Upper lobe of left lung (tissue), 6 donors: ENCODE measurements at regions not wholly inside any gene's neighbourhood (a gene's known extent, or its start where the extent isn't known, plus 50 kb on each side); places are given as distances from the start of the nearest gene placed in this dataset.

Source experiments
- ATAC-seq, 2 donors: fragments of 200-7000 bp; cut with Tn5 transposase; one replicate each; pipeline ENCODE4 v1.9.1; 2022; ENCODE audit warnings: mild to moderate bottlenecking in 2 of 2, moderate library complexity in 2 of 2; ENCODE audit not compliant: low FRiP score in 2 of 2
- DNase-seq, 2 donors: peaks; one replicate each; pipeline ENCODE4 v3.0.0-alpha.2; 2019 to 2020
- H3K27ac ChIP-seq, 4 donors: fragments of 200-600 bp; sonication (generic); one replicate each; pipeline ENCODE4 v1.5.1; 2016 to 2019
- H3K27me3 ChIP-seq, 4 donors: fragments of 200-600 bp; sonication (generic); one replicate each; pipeline ENCODE4 v1.5.1; 2017 to 2019
- H3K36me3 ChIP-seq, 4 donors: fragments of 200-600 bp; sonication (generic); one replicate each; pipeline ENCODE4 v1.5.1; 2016 to 2019
- H3K4me1 ChIP-seq, 4 donors: fragments of 200-600 bp; sonication (generic); one replicate each; pipeline ENCODE4 v1.5.1; 2018 to 2019
- H3K4me3 ChIP-seq, 4 donors: fragments of 200-600 bp; sonication (generic); one replicate each; pipeline ENCODE4 v1.5.1; 2017 to 2019; ENCODE audit warnings: mild to moderate bottlenecking in 2 of 4, moderate library complexity in 1 of 4
- H3K9me3 ChIP-seq, 4 donors: fragments of 200-600 bp; sonication (generic); one replicate each; pipeline ENCODE4 v1.5.1; 2018 to 2019
- CTCF ChIP-seq, 6 experiments: fragments of 450-650 bp in 4 of 6; fragments of 200-600 bp in 2 of 6; sonication (generic) in 2 of 6; IDR thresholded peaks; one replicate each; pipeline ENCODE4 v1.5.1; 2016 to 2019; ENCODE audit warnings: antibody characterized with exemption in 6 of 6
- EP300 ChIP-seq, 4 donors: sonication (generic); formaldehyde crosslinking; IDR thresholded peaks; one replicate each; pipeline ENCODE4 v1.5.1; 2017; ENCODE audit warnings: antibody characterized with exemption in 4 of 4, control low read depth in 2 of 4
- POLR2A ChIP-seq, 4 donors: fragments of 450-650 bp; IDR thresholded peaks; one replicate each; pipeline ENCODE4 v1.5.1; 2016 to 2017; ENCODE audit warnings: antibody characterized with exemption in 4 of 4, mild to moderate bottlenecking in 2 of 4
- POLR2AphosphoS5 ChIP-seq, 2 donors: sonication (generic); formaldehyde crosslinking; IDR thresholded peaks; one replicate each; pipeline ENCODE4 v1.5.1; 2017; ENCODE audit warnings: antibody characterized with exemption in 2 of 2
- WGBS, 2 donors: methylation state at CpG; one replicate each; pipeline ENCODE4 v1.1.5; 2017 to 2018; 5-methylcytosine and 5-hydroxymethylcytosine counted together
- donor health status: DM: no; HTN: no; CAD: no; lungs with moderate emphysema.
- donor health status: DM: no; HTN: yes; CAD: no; lungs with severe emphysema.

DNA sequence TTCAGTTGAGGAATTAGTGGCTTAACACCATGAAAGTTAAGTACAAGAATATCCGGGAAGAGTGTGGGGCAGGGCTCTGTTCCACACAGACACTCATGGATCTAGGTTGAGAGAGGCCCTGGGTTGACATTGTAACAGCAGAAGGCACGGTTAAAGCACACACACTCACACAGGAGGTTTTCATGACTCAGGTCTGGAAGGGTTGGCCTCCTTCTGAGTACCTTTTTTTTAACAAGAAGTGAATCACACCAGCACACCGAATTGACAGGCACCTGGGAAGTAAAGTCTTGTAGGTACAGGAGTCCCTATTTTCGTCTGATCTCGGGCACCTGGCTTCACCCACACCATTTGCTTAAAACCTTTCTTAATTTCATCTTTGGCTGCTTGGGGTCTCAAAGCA, 509.4 kb upstream of the ADARB2 start:
- WGBS, 2 donors: 84 to 89% methylated on average over 5 of the region's 5 CpGs
- ATAC-seq: no peak
- H3K27me3 ChIP-seq: no peaks in the 10 kb centered on the region
- TF ChIP-seq POLR2A (IDR thresholded peaks at IDR 0.05) (no peak), CTCF (IDR thresholded peaks at IDR 0.05) (no peak), EP300 (IDR thresholded peaks at IDR 0.05) (no peak)
- no peak overlapping the region for H3K27ac ChIP-seq
- H3K4me1 ChIP-seq: no peaks in the 10 kb centered on the region
- peaks cover 0 to 5% (median 0%) of the 10 kb centered on the region in 4 donors for H3K9me3 ChIP-seq
- H3K4me3 ChIP-seq: no peak overlapping the region
- no peaks in the 10 kb centered on the region for H3K36me3 ChIP-seq
- DNase-seq: no peak

DNA sequence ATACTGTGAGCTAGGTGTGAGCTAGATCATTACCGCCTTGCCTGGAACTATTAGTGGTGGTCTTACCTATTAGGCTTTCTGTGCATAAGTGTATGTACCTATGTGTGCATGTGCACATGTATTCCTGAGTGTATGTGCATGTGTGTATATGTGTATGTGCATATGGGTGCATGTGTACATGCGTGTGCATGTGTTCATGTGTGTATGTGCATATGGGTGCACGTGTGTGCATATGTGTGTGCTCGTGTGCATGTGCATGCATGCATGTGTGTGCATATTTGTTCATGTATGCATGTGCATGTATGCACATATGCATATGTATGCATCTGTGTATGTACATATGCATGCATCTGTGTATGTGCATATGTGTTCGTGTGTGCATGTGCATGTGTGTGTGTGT, 508.3 kb upstream of the ADARB2 start:
- H3K27ac ChIP-seq: no peak overlapping the region
- WGBS, 2 donors: 91 to 98% methylated on average over 5 of the region's 5 CpGs
- H3K4me3 ChIP-seq: no peak overlapping the region
- ATAC-seq (no peak), DNase-seq (no peak)
- H3K36me3 ChIP-seq: no peaks in the 10 kb centered on the region
- no peak for TF ChIP-seq CTCF (IDR thresholded peaks at IDR 0.05)
- no peak for TF ChIP-seq POLR2AphosphoS5 (IDR thresholded peaks at IDR 0.05)
- no peak for TF ChIP-seq POLR2A (IDR thresholded peaks at IDR 0.05)
- no peak for TF ChIP-seq EP300 (IDR thresholded peaks at IDR 0.05)
- peaks cover 0 to 5% (median 0%) of the 10 kb centered on the region in 4 donors for H3K9me3 ChIP-seq
- H3K27me3 ChIP-seq: no peaks in the 10 kb centered on the region
- H3K4me1 ChIP-seq: no peaks in the 10 kb centered on the region

- Histone ChIP-seq H3K27ac (no peak overlapping the region), H3K4me3 (no peak overlapping the region), H3K27me3 (no peaks in the 10 kb centered on the region), H3K4me1 (no peaks in the 10 kb centered on the region), H3K9me3 (no peaks in the 10 kb centered on the region), H3K36me3 (no peaks in the 10 kb centered on the region)
- no peak for TF ChIP-seq POLR2A (IDR thresholded peaks at IDR 0.05)
- no peak for TF ChIP-seq POLR2AphosphoS5 (IDR thresholded peaks at IDR 0.05)
- TF ChIP-seq EP300 (IDR thresholded peaks at IDR 0.05): no peak
- TF ChIP-seq CTCF (IDR thresholded peaks at IDR 0.05): no peak
- ATAC-seq (no peak), DNase-seq (no peak)
- WGBS, 2 donors: 93% methylated on average over 11 to 12 of the region's 12 CpGs
Observed at GRCh38 chr10:2244471-2244870, 507.1 kb upstream of the ADARB2 start.

DNA sequence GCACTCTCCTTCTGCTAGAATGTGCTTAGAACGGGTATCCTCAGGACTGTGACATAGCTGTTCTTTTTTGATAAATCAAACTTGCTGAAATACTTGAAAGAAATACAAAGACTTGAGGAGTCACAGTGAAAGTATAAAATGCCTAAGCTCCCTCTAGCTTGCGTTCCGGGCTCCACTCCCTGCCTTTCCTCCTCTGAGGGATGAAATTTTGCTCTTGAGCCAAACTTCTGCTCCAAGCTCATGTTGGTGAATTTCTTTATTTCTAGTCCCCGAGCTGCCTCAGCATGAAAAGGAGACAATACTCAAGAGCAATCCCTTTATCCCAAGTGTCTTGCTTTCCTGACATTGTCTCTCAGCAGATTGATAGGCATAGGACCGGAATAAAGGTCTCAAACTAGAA, 499.6 kb upstream of the ADARB2 start:
- no peaks in the 10 kb centered on the region for H3K9me3 ChIP-seq
- no peak overlapping the region for H3K27ac ChIP-seq
- whole genome bisulfite sequencing, 2 donors: 73 to 74% methylated on average over 5 of the region's 5 CpGs
- DNase-seq: no peak
- no peak for ATAC-seq
- no peak overlapping the region for H3K4me3 ChIP-seq
- H3K36me3 ChIP-seq: no peaks in the 10 kb centered on the region
- H3K4me1 ChIP-seq: no peaks in the 10 kb centered on the region
- TF ChIP-seq EP300 (IDR thresholded peaks at IDR 0.05) (no peak), CTCF (IDR thresholded peaks at IDR 0.05) (no peak), POLR2A (IDR thresholded peaks at IDR 0.05) (no peak), POLR2AphosphoS5 (IDR thresholded peaks at IDR 0.05) (no peak)
- H3K27me3 ChIP-seq: no peaks in the 10 kb centered on the region

DNA sequence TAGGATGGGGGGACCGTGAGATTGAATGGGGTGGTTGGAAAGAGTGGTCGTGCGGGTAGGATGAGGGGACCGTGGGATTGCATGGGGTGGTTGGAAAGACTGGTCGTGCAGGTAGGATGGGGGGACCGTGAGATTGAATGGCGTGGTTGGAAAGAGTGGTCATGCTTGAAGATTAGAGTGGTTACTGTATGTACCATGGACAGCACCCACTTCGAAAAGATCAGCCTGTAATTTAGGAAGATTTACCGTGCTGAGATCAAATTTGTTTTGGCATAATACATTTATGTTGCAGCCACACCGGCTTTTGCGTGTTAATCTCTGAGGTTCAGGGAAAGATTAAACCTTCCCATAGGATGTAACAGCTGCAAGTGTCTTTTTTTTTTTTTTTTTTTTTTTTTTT, 495.2 kb upstream of the ADARB2 start:
- TF ChIP-seq POLR2A (IDR thresholded peaks at IDR 0.05): no peak
- TF ChIP-seq EP300 (IDR thresholded peaks at IDR 0.05): no peak
- no peak for TF ChIP-seq POLR2AphosphoS5 (IDR thresholded peaks at IDR 0.05)
- no peak for TF ChIP-seq CTCF (IDR thresholded peaks at IDR 0.05)
- DNase-seq (no peak), ATAC-seq (no peak)
- no peaks in the 10 kb centered on the region for H3K4me1 ChIP-seq
- H3K27ac ChIP-seq: no peak overlapping the region
- no peaks in the 10 kb centered on the region for H3K27me3 ChIP-seq
- no peaks in the 10 kb centered on the region for H3K36me3 ChIP-seq
- WGBS, 2 donors: 81 to 88% methylated on average over 11 of the region's 11 CpGs
- H3K9me3 ChIP-seq: no peaks in the 10 kb centered on the region
- H3K4me3 ChIP-seq: no peak overlapping the region
